Keratinocyte (primary cell): ENCODE measurements at regions not wholly inside any gene's neighbourhood (a gene's known extent, or its start where the extent isn't known, plus 50 kb on each side); places are given as distances from the start of the nearest gene placed in this dataset.
"Not testable (repeated sequence)": the region's sequence is repeated elsewhere in the genome, so short reads cannot be mapped to it uniquely, and the experiment has no call there.

Source experiments
- DNase-seq: peaks from one replicate; pipeline ENCODE4 v3.0.0-alpha.2; 2011; ENCODE audit warnings: low read depth, missing footprints, low spot score
- FAIRE-seq: peaks from 2 replicates; lab custom pipeline; 2011; peaks lifted over from hg19 to GRCh38; lab: Jason Lieb, UNC
- H2AFZ ChIP-seq: 2 replicates; pipeline ENCODE4 v1.6.0; 2012; ENCODE audit warnings: low read length, control low read depth, inconsistent platforms; ENCODE audit not compliant: control insufficient read depth
- H3K27ac ChIP-seq: 2 replicates; pipeline ENCODE4 v1.5.1; 2011; ENCODE audit warnings: low read length; ENCODE audit not compliant: control insufficient read depth, insufficient read depth
- H3K27me3 ChIP-seq: 3 replicates; pipeline ENCODE4 v1.6.0; 2011; ENCODE audit warnings: low read length; ENCODE audit not compliant: control insufficient read depth, insufficient read depth; ENCODE audit errors: extremely low read depth
- H3K36me3 ChIP-seq, 2 experiments: 2 replicates in 1 of 2; 3 replicates in 1 of 2; pipeline ENCODE4 v1.5.1; 2011; ENCODE audit warnings: low read length in 2 of 2, mild to moderate bottlenecking in 1 of 2; ENCODE audit not compliant: control insufficient read depth in 2 of 2, insufficient read depth in 2 of 2; ENCODE audit errors: extremely low read depth in 1 of 2
- H3K4me1 ChIP-seq: 3 replicates; pipeline ENCODE4 v1.5.1; 2011; ENCODE audit warnings: low read length; ENCODE audit not compliant: control insufficient read depth, insufficient read depth; ENCODE audit errors: extremely low read depth
- H3K4me2 ChIP-seq: 3 replicates; pipeline ENCODE4 v1.6.0; 2011; ENCODE audit warnings: low read depth, low read length; ENCODE audit not compliant: control insufficient read depth, insufficient read depth; ENCODE audit errors: extremely low read depth
- H3K4me3 ChIP-seq, 3 experiments: fragments of 200-600 bp in 1 of 3; sonication (generic) in 1 of 3; 2 replicates in 2 of 3; 3 replicates in 1 of 3; pipeline ENCODE4 v1.5.1; 2011 to 2016; ENCODE audit warnings: low read length in 3 of 3, mild to moderate bottlenecking in 3 of 3, control low read depth in 2 of 3, inconsistent platforms in 1 of 3, low read depth in 1 of 3, mixed read lengths in 1 of 3, mixed run types in 1 of 3, moderate library complexity in 1 of 3; ENCODE audit not compliant: control insufficient read depth in 2 of 3, insufficient read depth in 2 of 3; ENCODE audit errors: extremely low read depth in 1 of 3
- H3K79me2 ChIP-seq: 2 replicates; pipeline ENCODE4 v1.6.0; 2012; ENCODE audit warnings: low read length; ENCODE audit not compliant: control insufficient read depth, insufficient read depth
- H3K9ac ChIP-seq: 3 replicates; pipeline ENCODE4 v1.6.0; 2011; ENCODE audit warnings: low read length; ENCODE audit not compliant: control insufficient read depth, insufficient read depth; ENCODE audit errors: extremely low read depth
- H3K9me1 ChIP-seq: 3 replicates; pipeline ENCODE4 v1.6.0; 2011; ENCODE audit warnings: low read length; ENCODE audit not compliant: control insufficient read depth, insufficient read depth; ENCODE audit errors: extremely low read depth
- H3K9me3 ChIP-seq: 2 replicates; pipeline ENCODE4 v1.5.1; 2012; ENCODE audit warnings: low read depth, low read length; ENCODE audit not compliant: control insufficient read depth
- H4K20me1 ChIP-seq: 3 replicates; pipeline ENCODE4 v1.6.0; 2011; ENCODE audit warnings: low read length; ENCODE audit not compliant: control insufficient read depth, insufficient read depth; ENCODE audit errors: extremely low read depth
- CTCF ChIP-seq, 3 experiments: IDR thresholded peaks in 1 of 3; conservative IDR thresholded peaks in 1 of 3; optimal IDR thresholded peaks in 1 of 3; 2 replicates in 2 of 3; 3 replicates in 1 of 3; pipeline versions ENCODE3 to v1.5.1; 2011; ENCODE audit warnings: low read length in 3 of 3, mild to moderate bottlenecking in 3 of 3, moderate library complexity in 2 of 3, control low read depth in 1 of 3, inconsistent platforms in 1 of 3; ENCODE audit not compliant: insufficient read depth in 2 of 3; ENCODE audit errors: extremely low read depth in 1 of 3
- EZH2 ChIP-seq: IDR thresholded peaks from one replicate; pipeline ENCODE4 v1.6.1; 2012; ENCODE audit warnings: inconsistent platforms, mild to moderate bottlenecking, low read length, moderate library complexity
- dilution Hi-C: fragments of 300-500 bp; cut with MboI; formaldehyde crosslinking; loops from one replicate; pipeline ENCODE4 v1.7.0; 2020; ENCODE audit warnings: low sequenced_read_pairs; ENCODE audit not compliant: extremely low pct_ligation_motif_present

DNA sequence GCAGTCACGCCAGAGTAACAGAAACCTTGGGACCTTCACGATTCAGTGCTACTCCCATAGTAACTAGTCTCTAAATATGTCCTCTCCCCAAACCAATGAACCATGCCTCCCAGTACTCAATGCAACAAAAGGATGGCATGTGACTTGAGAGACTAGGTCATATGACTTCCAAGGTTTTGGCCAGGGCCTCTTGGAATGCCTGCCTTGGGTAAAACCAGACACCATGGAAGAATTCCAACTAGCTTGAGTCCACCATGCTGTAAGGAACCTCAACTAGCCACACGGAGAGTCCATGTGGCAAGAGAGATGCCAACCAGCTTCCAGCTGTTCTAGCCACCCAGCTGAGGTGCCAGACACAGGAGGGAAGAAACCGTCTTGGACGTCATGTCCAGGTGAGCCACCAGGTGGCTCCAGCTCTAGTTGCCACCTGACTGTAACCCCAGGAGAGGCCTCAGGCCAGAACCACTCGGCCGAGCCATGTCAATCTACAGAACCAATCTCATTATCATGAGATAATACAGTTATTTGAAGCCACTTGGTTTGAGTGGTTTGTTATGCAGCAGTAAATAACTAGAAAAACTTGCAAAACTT is 115.0 kb downstream of the SYF2 start:
- Histone ChIP-seq H3K4me2 (no peak overlapping the region), H3K36me3 (no peaks in the 10 kb centered on the region), H3K9me1 (no peaks in the 10 kb centered on the region), H3K9ac (no peak overlapping the region), H3K4me1 (no peaks in the 10 kb centered on the region), H3K4me3 (no peak overlapping the region), H3K27me3 (peaks cover 7% of the 10 kb centered on the region), H3K79me2 (no peaks in the 10 kb centered on the region), H3K9me3 (no peaks in the 10 kb centered on the region), H3K27ac (no peak overlapping the region), H2AFZ (no peak overlapping the region), H4K20me1 (no peaks in the 10 kb centered on the region)
- no peak for FAIRE-seq
- dilution Hi-C loops: no loop called here
- DNase-seq: no peak
- TF ChIP-seq EZH2 (no peak), CTCF (optimal IDR thresholded peaks at IDR 0.05 in 1 of 3, IDR thresholded peaks at IDR 0.05 in 1 of 3, conservative IDR thresholded peaks at IDR 0.05 in 1 of 3; ENCODE audit: extremely low read depth in 1 of 3, insufficient read depth in 2 of 3, low read length in 3 of 3) (peak; percentile 36 to 75 (median 46))

DNA sequence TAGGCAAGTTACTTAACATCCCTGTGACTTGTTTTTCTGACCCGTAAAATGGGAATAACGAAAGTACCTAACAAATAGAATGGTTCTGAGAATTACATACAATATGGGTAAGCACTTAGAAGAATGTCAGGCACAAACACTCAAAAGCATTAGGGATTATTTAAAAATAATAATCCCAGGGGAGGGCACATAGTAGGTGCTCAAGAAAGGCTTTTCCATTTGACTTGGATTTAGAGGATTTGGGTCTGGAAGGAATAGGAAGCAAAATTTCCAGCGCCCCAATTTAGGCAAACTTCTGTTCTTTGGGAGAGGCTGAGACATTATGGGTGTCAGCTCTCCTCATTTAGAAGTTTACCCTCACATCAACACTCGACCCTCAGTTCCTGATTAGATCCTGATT is 115.5 kb downstream of the SYF2 start:
- Histone ChIP-seq H4K20me1 (no peaks in the 10 kb centered on the region), H3K79me2 (no peaks in the 10 kb centered on the region), H2AFZ (no peak overlapping the region), H3K4me2 (no peak overlapping the region), H3K36me3 (no peaks in the 10 kb centered on the region), H3K9me1 (no peaks in the 10 kb centered on the region), H3K27ac (no peak overlapping the region), H3K9me3 (no peaks in the 10 kb centered on the region), H3K9ac (no peak overlapping the region), H3K4me3 (no peak overlapping the region), H3K4me1 (no peaks in the 10 kb centered on the region), H3K27me3 (peaks cover 7% of the 10 kb centered on the region)
- DNase-seq (no peak), FAIRE-seq (no peak)
- dilution Hi-C loops: no loop called here
- TF ChIP-seq EZH2: no peak
- TF ChIP-seq CTCF (optimal IDR thresholded peaks at IDR 0.05 in 1 of 3, IDR thresholded peaks at IDR 0.05 in 1 of 3, conservative IDR thresholded peaks at IDR 0.05 in 1 of 3; ENCODE audit: extremely low read depth in 1 of 3, insufficient read depth in 2 of 3, low read length in 3 of 3): no peak

DNA sequence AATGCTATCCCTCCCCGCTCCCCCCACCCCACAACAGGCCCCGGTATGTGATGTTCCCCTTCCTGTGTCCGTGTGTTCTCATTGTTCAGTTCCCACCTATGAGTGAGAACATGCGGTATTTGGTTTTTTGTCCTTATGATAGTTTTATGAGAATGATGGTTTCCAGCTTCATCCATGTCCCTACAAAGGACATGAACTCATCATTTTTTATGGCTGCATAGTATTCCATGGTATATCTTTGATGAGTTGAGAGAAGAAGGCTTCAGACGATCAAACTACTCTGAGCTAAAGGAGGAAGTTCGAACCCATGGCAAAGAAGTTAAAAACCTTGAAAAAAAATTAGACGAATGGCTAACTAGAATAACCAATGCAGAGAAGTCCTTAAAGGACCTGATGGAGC is 116.2 kb downstream of the SYF2 start:
- H3K27me3 ChIP-seq, H3K9me3 ChIP-seq, dilution Hi-C loops, DNase-seq, H3K9me1 ChIP-seq, H3K4me1 ChIP-seq, H3K4me3 ChIP-seq, H2AFZ ChIP-seq, H4K20me1 ChIP-seq, H3K9ac ChIP-seq, H3K27ac ChIP-seq, H3K79me2 ChIP-seq, H3K36me3 ChIP-seq, FAIRE-seq, H3K4me2 ChIP-seq: not testable (repeated sequence)
